K562 (cell line): ENCODE measurements at regions not wholly inside any gene's neighbourhood (a gene's known extent, or its start where the extent isn't known, plus 50 kb on each side); places are given as distances from the start of the nearest gene placed in this dataset.

Experiments used
- CREBBP ChIP-seq: IDR thresholded peaks from one replicate; pipeline ENCODE4 v1.6.1; 2012; ENCODE audit warnings: low read depth, mild to moderate bottlenecking, control low read depth, inconsistent platforms, low read length
- HNRNPK ChIP-seq: fragments of 200-400 bp; formaldehyde crosslinking; IDR thresholded peaks from one replicate; pipeline ENCODE4 v1.6.1; 2018; ENCODE audit warnings: mild to moderate bottlenecking, low read depth, low read length; ENCODE audit not compliant: poor library complexity, severe bottlenecking
- TCF3 ChIP-seq: sonication (generic); formaldehyde crosslinking; IDR thresholded peaks from 2 replicates; pipeline ENCODE4 v1.4.0; 2020; ENCODE audit warnings: mild to moderate bottlenecking, missing genetic modification reagents
- ZNF232 ChIP-seq: sonication (generic); formaldehyde crosslinking; IDR thresholded peaks from 2 replicates; pipeline ENCODE4 v1.8.0; 2022; ENCODE audit warnings: mild to moderate bottlenecking, missing genetic modification reagents
- ZNF274 ChIP-seq: IDR thresholded peaks from 2 replicates; pipeline ENCODE4 v1.6.1; 2011; ENCODE audit warnings: low read depth, mild to moderate bottlenecking, low read length, moderate library complexity, borderline replicate concordance
- TF ChIP-seq, protein P1 (sequence below), 3 experiments: IDR thresholded peaks in 2 of 3; conservative IDR thresholded peaks in 1 of 3; 2 replicates each; pipeline ENCODE4 v1.5.1; 2011 to 2012; ENCODE audit warnings: low read length in 3 of 3, mild to moderate bottlenecking in 3 of 3, control low read depth in 2 of 3, improper control_type of control experiment in 1 of 3, inconsistent platforms in 1 of 3, low read depth in 1 of 3, mixed read lengths in 1 of 3, moderate library complexity in 1 of 3; ENCODE audit not compliant: insufficient read depth in 2 of 3
- TF ChIP-seq, protein P2 (sequence below): fragments of 450-650 bp; IDR thresholded peaks from 2 replicates; pipeline ENCODE4 v1.6.1; 2017; ENCODE audit warnings: antibody characterized with exemption

DNA sequence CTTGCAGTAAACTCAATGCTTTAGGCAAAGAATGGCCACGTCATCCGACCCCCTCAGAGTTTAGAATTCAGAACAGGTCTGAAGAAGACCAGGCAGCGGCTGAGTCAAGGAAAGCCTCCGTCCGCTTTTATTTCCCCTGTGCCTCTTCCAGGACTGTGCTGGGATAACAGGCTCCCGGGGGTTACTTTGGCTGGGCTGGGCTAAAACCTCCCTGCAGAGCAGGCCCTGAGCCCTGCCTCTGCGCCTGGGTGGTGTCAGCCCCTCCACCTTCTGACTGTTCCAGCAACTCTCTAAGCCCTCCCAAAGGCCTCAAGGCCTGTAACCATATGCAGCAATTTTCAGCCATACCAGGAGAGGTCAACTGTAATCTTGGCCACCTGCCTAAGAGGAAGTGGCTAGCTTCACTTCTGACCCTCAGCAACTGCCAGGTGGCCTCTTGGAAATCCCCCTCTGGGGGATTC lies 166.5 kb downstream of the RPIA start:
- TF ChIP-seq HNRNPK (no peak), ZNF232 (no peak), ZNF274 (no peak), CREBBP (no peak), TCF3 (no peak)
- TF ChIP-seq, protein P1, sequence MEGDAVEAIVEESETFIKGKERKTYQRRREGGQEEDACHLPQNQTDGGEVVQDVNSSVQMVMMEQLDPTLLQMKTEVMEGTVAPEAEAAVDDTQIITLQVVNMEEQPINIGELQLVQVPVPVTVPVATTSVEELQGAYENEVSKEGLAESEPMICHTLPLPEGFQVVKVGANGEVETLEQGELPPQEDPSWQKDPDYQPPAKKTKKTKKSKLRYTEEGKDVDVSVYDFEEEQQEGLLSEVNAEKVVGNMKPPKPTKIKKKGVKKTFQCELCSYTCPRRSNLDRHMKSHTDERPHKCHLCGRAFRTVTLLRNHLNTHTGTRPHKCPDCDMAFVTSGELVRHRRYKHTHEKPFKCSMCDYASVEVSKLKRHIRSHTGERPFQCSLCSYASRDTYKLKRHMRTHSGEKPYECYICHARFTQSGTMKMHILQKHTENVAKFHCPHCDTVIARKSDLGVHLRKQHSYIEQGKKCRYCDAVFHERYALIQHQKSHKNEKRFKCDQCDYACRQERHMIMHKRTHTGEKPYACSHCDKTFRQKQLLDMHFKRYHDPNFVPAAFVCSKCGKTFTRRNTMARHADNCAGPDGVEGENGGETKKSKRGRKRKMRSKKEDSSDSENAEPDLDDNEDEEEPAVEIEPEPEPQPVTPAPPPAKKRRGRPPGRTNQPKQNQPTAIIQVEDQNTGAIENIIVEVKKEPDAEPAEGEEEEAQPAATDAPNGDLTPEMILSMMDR (IDR thresholded peaks at IDR 0.05 in 2 of 3, conservative IDR thresholded peaks at IDR 0.05 in 1 of 3; ENCODE audit: insufficient read depth in 2 of 3, low read depth in 1 of 3, low read length in 3 of 3): no peak
- TF ChIP-seq, protein P2, sequence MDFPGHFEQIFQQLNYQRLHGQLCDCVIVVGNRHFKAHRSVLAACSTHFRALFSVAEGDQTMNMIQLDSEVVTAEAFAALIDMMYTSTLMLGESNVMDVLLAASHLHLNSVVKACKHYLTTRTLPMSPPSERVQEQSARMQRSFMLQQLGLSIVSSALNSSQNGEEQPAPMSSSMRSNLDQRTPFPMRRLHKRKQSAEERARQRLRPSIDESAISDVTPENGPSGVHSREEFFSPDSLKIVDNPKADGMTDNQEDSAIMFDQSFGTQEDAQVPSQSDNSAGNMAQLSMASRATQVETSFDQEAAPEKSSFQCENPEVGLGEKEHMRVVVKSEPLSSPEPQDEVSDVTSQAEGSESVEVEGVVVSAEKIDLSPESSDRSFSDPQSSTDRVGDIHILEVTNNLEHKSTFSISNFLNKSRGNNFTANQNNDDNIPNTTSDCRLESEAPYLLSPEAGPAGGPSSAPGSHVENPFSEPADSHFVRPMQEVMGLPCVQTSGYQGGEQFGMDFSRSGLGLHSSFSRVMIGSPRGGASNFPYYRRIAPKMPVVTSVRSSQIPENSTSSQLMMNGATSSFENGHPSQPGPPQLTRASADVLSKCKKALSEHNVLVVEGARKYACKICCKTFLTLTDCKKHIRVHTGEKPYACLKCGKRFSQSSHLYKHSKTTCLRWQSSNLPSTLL: no peak
